ENCODE measurements at regions not wholly inside any gene's neighbourhood (a gene's known extent, or its start where the extent isn't known, plus 50 kb on each side); places are given as distances from the start of the nearest gene placed in this dataset.

DNA sequence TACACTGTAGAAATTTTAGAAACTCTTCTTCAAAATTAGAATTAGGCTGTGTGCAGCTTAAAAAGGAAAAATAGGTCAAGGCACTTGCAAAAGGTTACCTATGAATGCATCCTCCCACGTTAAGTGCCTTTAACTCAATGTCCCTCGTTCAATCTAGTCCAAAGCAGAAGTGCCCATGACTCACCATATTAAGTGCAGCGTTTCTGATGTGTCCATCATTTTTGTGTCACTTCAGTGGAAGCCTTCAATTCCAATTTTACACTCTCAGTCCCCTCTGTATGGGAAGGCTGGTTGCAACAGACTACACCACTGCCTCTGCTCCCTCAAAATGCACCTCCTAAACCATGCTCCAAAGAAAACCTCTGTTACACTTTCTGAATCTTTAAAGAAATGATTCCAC is 53.4 kb downstream of the FOXB1 start:
- Histone ChIP-seq H3K4me3 (replicated peaks; ENCODE audit: low read depth, low read length) (no peak overlapping the region), H3K27me3 (replicated peaks; ENCODE audit: control insufficient read depth, insufficient read depth, low read length) (no peaks in the 10 kb centered on the region), H3K36me3 (ENCODE audit: control insufficient read depth, insufficient read depth, low read length) (no peaks in the 10 kb centered on the region)
- no peak for DNase-seq (ENCODE audit: extremely low read depth, insufficient read length)
- TF ChIP-seq, protein P1, sequence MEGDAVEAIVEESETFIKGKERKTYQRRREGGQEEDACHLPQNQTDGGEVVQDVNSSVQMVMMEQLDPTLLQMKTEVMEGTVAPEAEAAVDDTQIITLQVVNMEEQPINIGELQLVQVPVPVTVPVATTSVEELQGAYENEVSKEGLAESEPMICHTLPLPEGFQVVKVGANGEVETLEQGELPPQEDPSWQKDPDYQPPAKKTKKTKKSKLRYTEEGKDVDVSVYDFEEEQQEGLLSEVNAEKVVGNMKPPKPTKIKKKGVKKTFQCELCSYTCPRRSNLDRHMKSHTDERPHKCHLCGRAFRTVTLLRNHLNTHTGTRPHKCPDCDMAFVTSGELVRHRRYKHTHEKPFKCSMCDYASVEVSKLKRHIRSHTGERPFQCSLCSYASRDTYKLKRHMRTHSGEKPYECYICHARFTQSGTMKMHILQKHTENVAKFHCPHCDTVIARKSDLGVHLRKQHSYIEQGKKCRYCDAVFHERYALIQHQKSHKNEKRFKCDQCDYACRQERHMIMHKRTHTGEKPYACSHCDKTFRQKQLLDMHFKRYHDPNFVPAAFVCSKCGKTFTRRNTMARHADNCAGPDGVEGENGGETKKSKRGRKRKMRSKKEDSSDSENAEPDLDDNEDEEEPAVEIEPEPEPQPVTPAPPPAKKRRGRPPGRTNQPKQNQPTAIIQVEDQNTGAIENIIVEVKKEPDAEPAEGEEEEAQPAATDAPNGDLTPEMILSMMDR (IDR thresholded peaks at IDR 0.05; ENCODE audit: insufficient read depth, low read length, poor library complexity, severe bottlenecking), result no peak

DNA sequence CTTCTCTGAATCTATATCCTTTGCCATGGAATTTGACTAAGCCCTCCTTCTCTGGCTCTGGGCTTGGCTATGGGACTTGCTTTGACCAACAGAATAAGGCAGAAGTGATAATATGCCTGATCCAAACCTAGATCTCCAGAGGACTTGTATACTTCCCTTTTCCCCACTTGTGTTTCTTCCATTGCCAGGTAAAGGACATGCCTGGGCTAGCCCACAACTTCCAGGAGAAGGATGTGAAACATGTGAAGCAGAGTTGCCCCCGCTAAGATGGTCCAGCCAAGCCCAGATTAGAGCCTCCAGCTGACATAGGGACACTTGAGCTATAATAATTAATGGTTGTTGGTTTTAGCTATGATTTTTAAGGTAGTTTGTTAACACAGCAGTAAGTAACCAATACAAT is 55.1 kb downstream of the FOXB1 start:
- TF ChIP-seq, protein P1 (IDR thresholded peaks at IDR 0.05; ENCODE audit: insufficient read depth, low read length, poor library complexity, severe bottlenecking), result no peak

DNA sequence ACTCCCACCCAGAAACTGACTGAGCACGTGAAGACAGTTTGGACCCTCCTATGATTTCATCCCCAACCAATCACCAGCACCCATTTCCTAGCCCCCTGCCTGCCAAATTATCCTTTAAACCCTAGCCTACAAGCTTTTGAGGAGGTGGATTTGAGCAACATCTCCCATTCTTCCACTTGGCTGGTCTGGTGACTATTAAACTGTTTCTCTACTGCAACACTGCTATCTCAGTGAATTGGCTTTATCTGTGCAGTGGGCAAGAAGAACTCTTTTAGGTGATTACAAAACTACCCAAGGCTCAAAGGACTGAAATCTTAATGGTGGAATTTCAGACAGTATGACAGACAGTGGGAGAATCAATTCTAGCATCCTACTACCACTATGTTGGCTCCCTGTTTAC is 57.6 kb downstream of the FOXB1 start:
- Histone ChIP-seq H3K4me3 (replicated peaks; ENCODE audit: low read depth, low read length) (no peak overlapping the region), H3K36me3 (ENCODE audit: control insufficient read depth, insufficient read depth, low read length) (no peaks in the 10 kb centered on the region), H3K27me3 (replicated peaks; ENCODE audit: control insufficient read depth, insufficient read depth, low read length) (no peaks in the 10 kb centered on the region)
- TF ChIP-seq, protein P1 (IDR thresholded peaks at IDR 0.05; ENCODE audit: insufficient read depth, low read length, poor library complexity, severe bottlenecking), result no peak
- no peak for DNase-seq (ENCODE audit: extremely low read depth, insufficient read length)

More for the DNA sequence above, 55.1 kb downstream of the FOXB1 start:
- no peak for DNase-seq (ENCODE audit: extremely low read depth, insufficient read length)
- no peak overlapping the region for H3K4me3 ChIP-seq (replicated peaks; ENCODE audit: low read depth, low read length)
- H3K27me3 ChIP-seq (replicated peaks; ENCODE audit: control insufficient read depth, insufficient read depth, low read length), result no peaks in the 10 kb centered on the region
- H3K36me3 ChIP-seq (ENCODE audit: control insufficient read depth, insufficient read depth, low read length), result no peaks in the 10 kb centered on the region

DNA sequence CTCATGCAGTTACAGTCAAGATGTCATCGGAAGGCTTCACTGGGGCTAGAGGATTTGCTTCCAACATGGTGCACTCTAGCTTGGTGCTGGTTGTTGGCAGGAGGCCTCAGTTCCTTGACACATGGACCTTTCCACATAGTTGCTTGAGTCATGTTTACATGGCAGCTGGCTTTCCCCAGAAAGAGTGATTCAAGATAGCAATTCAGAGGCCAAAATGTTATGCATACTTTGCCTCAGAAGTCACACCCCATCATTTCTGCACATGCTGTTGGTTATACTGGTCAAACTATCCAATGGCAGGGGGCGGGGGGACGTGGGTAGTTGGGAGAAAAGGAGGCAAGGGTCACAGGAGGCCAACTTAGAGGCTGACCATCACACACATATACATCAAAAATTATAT is 58.7 kb downstream of the FOXB1 start:
- no peaks in the 10 kb centered on the region for H3K36me3 ChIP-seq (ENCODE audit: control insufficient read depth, insufficient read depth, low read length)
- no peak overlapping the region for H3K4me3 ChIP-seq (replicated peaks; ENCODE audit: low read depth, low read length)
- TF ChIP-seq, protein P1 (IDR thresholded peaks at IDR 0.05; ENCODE audit: insufficient read depth, low read length, poor library complexity, severe bottlenecking), result no peak
- no peak for DNase-seq (ENCODE audit: extremely low read depth, insufficient read length)
- no peaks in the 10 kb centered on the region for H3K27me3 ChIP-seq (replicated peaks; ENCODE audit: control insufficient read depth, insufficient read depth, low read length)

DNA sequence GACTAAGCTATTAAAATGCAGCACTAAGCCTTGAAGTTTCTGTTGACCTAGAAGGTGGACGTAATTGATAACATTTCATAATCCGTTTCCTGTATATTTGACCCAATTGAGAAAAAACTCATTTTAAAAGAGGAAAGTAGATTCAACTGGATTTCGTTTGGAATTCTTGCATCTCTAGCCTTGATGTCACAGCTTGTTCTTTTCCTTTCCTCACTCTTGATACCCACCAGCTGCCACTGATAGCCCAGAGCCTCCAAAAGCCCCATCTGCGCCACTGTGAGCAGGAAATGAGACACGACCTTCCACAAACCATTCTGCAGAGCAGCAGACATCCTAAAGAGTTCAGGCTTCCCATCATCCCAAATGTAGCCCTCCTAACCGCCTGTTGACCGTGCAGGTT is 61.8 kb downstream of the FOXB1 start:
- no peak for DNase-seq (ENCODE audit: extremely low read depth, insufficient read length)
- no peaks in the 10 kb centered on the region for H3K36me3 ChIP-seq (ENCODE audit: control insufficient read depth, insufficient read depth, low read length)
- no peaks in the 10 kb centered on the region for H3K27me3 ChIP-seq (replicated peaks; ENCODE audit: control insufficient read depth, insufficient read depth, low read length)
- TF ChIP-seq, protein P1 (IDR thresholded peaks at IDR 0.05; ENCODE audit: insufficient read depth, low read length, poor library complexity, severe bottlenecking), result no peak
- no peak overlapping the region for H3K4me3 ChIP-seq (replicated peaks; ENCODE audit: low read depth, low read length)

DNA sequence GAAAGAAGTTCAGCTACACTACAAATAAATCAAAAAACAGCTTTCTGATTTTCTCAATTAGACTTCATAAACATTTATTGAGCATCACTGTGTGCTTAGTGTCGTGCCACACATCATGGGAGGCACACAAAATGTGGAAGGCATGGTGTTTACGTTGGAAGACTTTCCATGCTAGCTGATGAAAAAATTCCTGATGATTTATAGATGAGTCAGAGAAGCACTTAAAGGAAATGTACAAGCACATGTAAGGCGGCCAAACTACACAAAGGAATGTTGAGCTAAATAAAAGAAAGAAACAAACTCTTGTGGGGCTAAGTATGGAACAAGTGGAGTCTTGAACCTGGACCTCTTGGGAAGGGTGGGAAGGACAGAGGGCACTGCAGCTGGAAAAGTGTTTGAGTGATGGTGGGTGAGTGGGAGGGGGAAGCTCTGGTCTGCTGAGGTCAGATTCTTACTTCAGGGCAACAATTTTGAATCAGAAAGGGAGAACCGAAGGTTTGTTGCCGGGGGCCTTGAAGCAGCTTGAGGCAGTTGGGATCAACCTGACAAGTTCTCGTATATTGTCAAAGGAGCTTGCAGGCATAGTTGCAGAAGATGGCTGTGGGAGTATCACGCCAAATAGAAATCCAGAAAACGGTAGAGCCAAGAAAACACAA is 66.9 kb downstream of the FOXB1 start:
- Histone ChIP-seq H3K36me3 (ENCODE audit: control insufficient read depth, insufficient read depth, low read length) (no peaks in the 10 kb centered on the region), H3K4me3 (replicated peaks; ENCODE audit: low read depth, low read length) (no peak overlapping the region), H3K27me3 (replicated peaks; ENCODE audit: control insufficient read depth, insufficient read depth, low read length) (no peaks in the 10 kb centered on the region; the same call in 1 of the 2 replicates)
- TF ChIP-seq, protein P1 (IDR thresholded peaks at IDR 0.05; ENCODE audit: insufficient read depth, low read length, poor library complexity, severe bottlenecking), result no peak
- no peak for DNase-seq (ENCODE audit: extremely low read depth, insufficient read length)

Data from GM06990 (cell line).